B cell (primary cell): ENCODE measurements at regions not wholly inside any gene's neighbourhood (a gene's known extent, or its start where the extent isn't known, plus 50 kb on each side); places are given as distances from the start of the nearest gene placed in this dataset.

Experiments used
- CTCF ChIP-seq: fragments of 200-600 bp; IDR thresholded peaks from one replicate; pipeline ENCODE4 v1.8.0; 2022; ENCODE audit warnings: antibody characterized with exemption, mild to moderate bottlenecking
- EZH2 ChIP-seq: IDR thresholded peaks from 2 replicates; pipeline ENCODE4 v1.6.1; 2012; ENCODE audit warnings: borderline replicate concordance, low read depth, mild to moderate bottlenecking, moderate library complexity, low read length; ENCODE audit not compliant: insufficient read depth, poor library complexity, severe bottlenecking

- TF ChIP-seq EZH2 (no peak), CTCF (no peak)
Observed at GRCh38 chr5:5899716-5900115, 477.2 kb downstream of the ICE1 start.
